Cortex of kidney (tissue), 1 donor: ENCODE measurements at regions not wholly inside any gene's neighbourhood (a gene's known extent, or its start where the extent isn't known, plus 50 kb on each side); places are given as distances from the start of the nearest gene placed in this dataset.

ENCODE experiments used
- DNase-seq: peaks from one replicate; lab custom pipeline; 2025; lab: John Stamatoyannopoulos, UW

GRCh38 chr13:22289711-22290110 is 618.8 kb downstream of the FGF9 start:
- no peak for DNase-seq

GRCh38 chr13:22298530-22298929 is 627.7 kb downstream of the FGF9 start:
- no peak for DNase-seq

GRCh38 chr13:22311734-22312404 is 641.0 kb downstream of the FGF9 start:
- DNase-seq = no peak

GRCh38 chr13:22312405-22312803 is 641.5 kb downstream of the FGF9 start:
- DNase-seq = no peak

GRCh38 chr13:22316494-22317025 is 645.7 kb downstream of the FGF9 start:
- no peak for DNase-seq

- no peak for DNase-seq
These were observed 650.1 kb downstream of the FGF9 start for GRCh38 chr13:22320991-22321390.

- no peak for DNase-seq
These were observed 654.9 kb downstream of the FGF9 start for GRCh38 chr13:22325761-22326160.

- DNase-seq = no peak
These were observed 661.5 kb downstream of the FGF9 start for GRCh38 chr13:22332416-22332815.

GRCh38 chr13:22336460-22336859 is 665.6 kb downstream of the FGF9 start:
- DNase-seq = no peak

GRCh38 chr13:22357132-22357531 is 686.3 kb downstream of the FGF9 start:
- DNase-seq = no peak

- no peak for DNase-seq
These were observed 698.2 kb downstream of the FGF9 start for GRCh38 chr13:22369090-22369489.

GRCh38 chr13:22369840-22370239 is 699.0 kb downstream of the FGF9 start:
- no peak for DNase-seq

- no peak for DNase-seq
These were observed 701.4 kb downstream of the FGF9 start for GRCh38 chr13:22372261-22372660.

GRCh38 chr13:22375151-22375550 is 704.3 kb downstream of the FGF9 start:
- no peak for DNase-seq

- no peak for DNase-seq
These were observed 717.0 kb downstream of the FGF9 start for GRCh38 chr13:22387899-22388298.

- no peak for DNase-seq
These were observed 729.0 kb downstream of the FGF9 start for GRCh38 chr13:22399801-22400420.

- DNase-seq = no peak
These were observed 731.8 kb downstream of the FGF9 start for GRCh38 chr13:22402682-22403081.

- no peak for DNase-seq
These were observed 732.3 kb downstream of the FGF9 start for GRCh38 chr13:22403144-22403543.

- DNase-seq = no peak
These were observed 735.0 kb downstream of the FGF9 start for GRCh38 chr13:22405891-22406290.

GRCh38 chr13:22412452-22412851 is 741.6 kb downstream of the FGF9 start:
- no peak for DNase-seq

- DNase-seq = no peak
These were observed 751.1 kb downstream of the FGF9 start for GRCh38 chr13:22422023-22422422.

- no peak for DNase-seq
These were observed 751.8 kb downstream of the FGF9 start for GRCh38 chr13:22422712-22423111.

- DNase-seq = no peak
These were observed 752.4 kb downstream of the FGF9 start for GRCh38 chr13:22423261-22423660.

- no peak for DNase-seq
These were observed 754.2 kb downstream of the FGF9 start for GRCh38 chr13:22425087-22425486.
